HEK293T (cell line): ENCODE measurements at regions not wholly inside any gene's neighbourhood (a gene's known extent, or its start where the extent isn't known, plus 50 kb on each side); places are given as distances from the start of the nearest gene placed in this dataset.

Source experiments
- FOXM1 ChIP-seq: fragments of 450-650 bp; IDR thresholded peaks from 2 replicates; pipeline ENCODE4 v1.6.1; 2017; ENCODE audit warnings: mild to moderate bottlenecking, borderline replicate concordance
- NFRKB ChIP-seq: fragments of 450-650 bp; IDR thresholded peaks from 2 replicates; pipeline ENCODE4 v1.6.1; 2016; ENCODE audit warnings: mild to moderate bottlenecking, moderate library complexity
- TARDBP ChIP-seq: fragments of 450-650 bp; IDR thresholded peaks from 2 replicates; pipeline ENCODE4 v1.6.1; 2016

- TF ChIP-seq TARDBP (no peak), NFRKB (no peak), FOXM1 (no peak)
These were observed 54.8 kb upstream of the CECR2 start for GRCh38 chr22:17314487-17314886.
